ENCODE measurements at regions not wholly inside any gene's neighbourhood (a gene's known extent, or its start where the extent isn't known, plus 50 kb on each side); places are given as distances from the start of the nearest gene placed in this dataset.
"Not testable (repeated sequence)": the region's sequence is repeated elsewhere in the genome, so short reads cannot be mapped to it uniquely, and the experiment has no call there.

GRCh38 chr4:123537906-123538402, 141.4 kb downstream of the SPRY1 start:
- DNase-seq (ENCODE audit: low spot score): not testable (repeated sequence)

GRCh38 chr4:123545667-123546572, 149.3 kb downstream of the SPRY1 start:
- no peak for DNase-seq (ENCODE audit: low spot score)

- DNase-seq (ENCODE audit: low spot score): no peak
Observed at GRCh38 chr4:123546573-123547060, 150.0 kb downstream of the SPRY1 start.

- no peak for DNase-seq (ENCODE audit: low spot score)
Observed at GRCh38 chr4:123547216-123548165, 150.9 kb downstream of the SPRY1 start.

GRCh38 chr4:123553279-123553678, 156.7 kb downstream of the SPRY1 start:
- no peak for DNase-seq (ENCODE audit: low spot score)

- DNase-seq (ENCODE audit: low spot score): no peak
Observed at GRCh38 chr4:123553733-123554637, 157.4 kb downstream of the SPRY1 start.

GRCh38 chr4:123554801-123555232, 158.2 kb downstream of the SPRY1 start:
- DNase-seq (ENCODE audit: low spot score): no peak

- DNase-seq (ENCODE audit: low spot score): peak; percentile 36
Observed at GRCh38 chr4:123555233-123555806, 158.7 kb downstream of the SPRY1 start.

- no peak for DNase-seq (ENCODE audit: low spot score)
Observed at GRCh38 chr4:123555807-123556273, 159.2 kb downstream of the SPRY1 start.

- no peak for DNase-seq (ENCODE audit: low spot score)
Observed at GRCh38 chr4:123556526-123556925, 159.9 kb downstream of the SPRY1 start.

GRCh38 chr4:123557857-123558536, 161.4 kb downstream of the SPRY1 start:
- no peak for DNase-seq (ENCODE audit: low spot score)

GRCh38 chr4:123558865-123559264, 162.3 kb downstream of the SPRY1 start:
- DNase-seq (ENCODE audit: low spot score): no peak

- DNase-seq (ENCODE audit: low spot score): no peak
Observed at GRCh38 chr4:123559955-123560871, 163.6 kb downstream of the SPRY1 start.

- no peak for DNase-seq (ENCODE audit: low spot score)
Observed at GRCh38 chr4:123561525-123561924, 164.9 kb downstream of the SPRY1 start.

- DNase-seq (ENCODE audit: low spot score): no peak
Observed at GRCh38 chr4:123562994-123563750, 166.6 kb downstream of the SPRY1 start.

GRCh38 chr4:123564758-123565346, 168.3 kb downstream of the SPRY1 start:
- DNase-seq (ENCODE audit: low spot score): peak; percentile 63

GRCh38 chr4:123568936-123569335, 172.3 kb downstream of the SPRY1 start:
- no peak for DNase-seq (ENCODE audit: low spot score)

- DNase-seq (ENCODE audit: low spot score): no peak
Observed at GRCh38 chr4:123569541-123569940, 172.9 kb downstream of the SPRY1 start.

Data from AG08396 (cell line).